Lower leg skin (tissue), 4 donors: ENCODE measurements at regions not wholly inside any gene's neighbourhood (a gene's known extent, or its start where the extent isn't known, plus 50 kb on each side); places are given as distances from the start of the nearest gene placed in this dataset.
"Not testable (repeated sequence)": the region's sequence is repeated elsewhere in the genome, so short reads cannot be mapped to it uniquely, and the experiment has no call there.

Experiments
- DNase-seq, 2 donors: peaks; one replicate each; pipeline ENCODE4 v3.0.0-alpha.2; 2019; ENCODE audit warnings: low spot score in 2 of 2
- H3K4me3 ChIP-seq: fragments of 200-600 bp; sonication (generic); 2 replicates; pipeline ENCODE4 v1.5.1; 2017; ENCODE audit warnings: mild to moderate bottlenecking, low read depth; ENCODE audit not compliant: poor library complexity, severe bottlenecking
- POLR2A ChIP-seq, 2 donors: fragments of 450-650 bp; IDR thresholded peaks; one replicate each; pipeline ENCODE4 v1.6.1; 2016 to 2017; ENCODE audit warnings: antibody characterized with exemption in 2 of 2, mild to moderate bottlenecking in 1 of 2, moderate library complexity in 1 of 2
- WGBS, 2 donors: methylation state at CpG; one replicate each; pipeline ENCODE4 v1.1.5; 2018; 5-methylcytosine and 5-hydroxymethylcytosine counted together
- intact Hi-C: fragments of 100-400 bp; cut with DNase I; formaldehyde crosslinking; loops from one replicate; pipeline ENCODE4 v1.15.0; 2023; ENCODE audit warnings: low total_unique reads
- TF ChIP-seq, protein P1 (sequence below), 3 donors: fragments of 450-650 bp; IDR thresholded peaks; one replicate each; pipeline ENCODE4 v1.5.1; 2016; ENCODE audit warnings: antibody characterized with exemption in 3 of 3, mild to moderate bottlenecking in 3 of 3, moderate library complexity in 2 of 3

DNA sequence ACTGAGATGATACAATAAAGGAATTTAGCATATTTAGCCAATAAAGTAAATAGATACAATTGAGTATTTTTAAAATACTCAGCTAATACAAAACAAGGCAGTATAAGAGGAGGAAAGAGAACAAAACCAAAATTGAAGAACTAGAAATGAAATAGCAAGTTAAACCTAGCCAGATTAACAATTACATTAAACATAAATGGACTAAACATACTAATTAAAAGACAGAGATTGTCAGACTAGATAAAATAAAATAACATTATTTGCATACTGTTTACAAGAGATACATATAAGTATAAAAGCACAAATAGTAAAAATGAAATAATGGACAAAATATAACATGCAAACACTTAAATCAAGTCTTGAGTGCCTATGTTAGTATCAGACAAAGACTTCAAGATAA is 517.7 kb upstream of the PHF14 start:
- TF ChIP-seq, protein P1, sequence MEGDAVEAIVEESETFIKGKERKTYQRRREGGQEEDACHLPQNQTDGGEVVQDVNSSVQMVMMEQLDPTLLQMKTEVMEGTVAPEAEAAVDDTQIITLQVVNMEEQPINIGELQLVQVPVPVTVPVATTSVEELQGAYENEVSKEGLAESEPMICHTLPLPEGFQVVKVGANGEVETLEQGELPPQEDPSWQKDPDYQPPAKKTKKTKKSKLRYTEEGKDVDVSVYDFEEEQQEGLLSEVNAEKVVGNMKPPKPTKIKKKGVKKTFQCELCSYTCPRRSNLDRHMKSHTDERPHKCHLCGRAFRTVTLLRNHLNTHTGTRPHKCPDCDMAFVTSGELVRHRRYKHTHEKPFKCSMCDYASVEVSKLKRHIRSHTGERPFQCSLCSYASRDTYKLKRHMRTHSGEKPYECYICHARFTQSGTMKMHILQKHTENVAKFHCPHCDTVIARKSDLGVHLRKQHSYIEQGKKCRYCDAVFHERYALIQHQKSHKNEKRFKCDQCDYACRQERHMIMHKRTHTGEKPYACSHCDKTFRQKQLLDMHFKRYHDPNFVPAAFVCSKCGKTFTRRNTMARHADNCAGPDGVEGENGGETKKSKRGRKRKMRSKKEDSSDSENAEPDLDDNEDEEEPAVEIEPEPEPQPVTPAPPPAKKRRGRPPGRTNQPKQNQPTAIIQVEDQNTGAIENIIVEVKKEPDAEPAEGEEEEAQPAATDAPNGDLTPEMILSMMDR (IDR thresholded peaks at IDR 0.05) = no peak
- TF ChIP-seq POLR2A (IDR thresholded peaks at IDR 0.05) = no peak
- H3K4me3 ChIP-seq = no peak overlapping the region
- intact Hi-C loops = no loop called here
- DNase-seq = no peak

DNA sequence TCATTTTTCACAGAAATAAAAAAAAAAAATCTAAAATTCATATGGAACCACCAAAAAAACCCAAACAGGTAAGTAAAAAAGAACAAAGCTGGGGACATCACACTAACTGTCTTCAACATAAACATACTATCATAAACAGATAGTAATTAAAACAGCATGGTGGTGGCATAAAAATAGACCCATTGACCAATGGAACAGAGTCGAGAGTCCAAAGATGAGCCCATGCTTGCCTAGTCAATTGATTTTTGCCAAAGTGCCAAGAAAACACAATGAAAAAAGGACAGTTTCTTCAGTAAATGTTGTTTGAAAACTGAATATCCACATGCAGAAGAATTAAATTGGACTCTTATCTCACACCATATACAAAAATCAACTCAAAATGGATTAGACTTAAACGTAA is 513.2 kb upstream of the PHF14 start:
- DNase-seq = no peak
- H3K4me3 ChIP-seq = no peak overlapping the region
- 87 to 89% methylated on average over 2 of the region's 2 CpGs for WGBS, 2 donors
- intact Hi-C loops = no loop called here
- TF ChIP-seq POLR2A (IDR thresholded peaks at IDR 0.05) = no peak
- TF ChIP-seq, protein P1 (IDR thresholded peaks at IDR 0.05) = no peak

DNA sequence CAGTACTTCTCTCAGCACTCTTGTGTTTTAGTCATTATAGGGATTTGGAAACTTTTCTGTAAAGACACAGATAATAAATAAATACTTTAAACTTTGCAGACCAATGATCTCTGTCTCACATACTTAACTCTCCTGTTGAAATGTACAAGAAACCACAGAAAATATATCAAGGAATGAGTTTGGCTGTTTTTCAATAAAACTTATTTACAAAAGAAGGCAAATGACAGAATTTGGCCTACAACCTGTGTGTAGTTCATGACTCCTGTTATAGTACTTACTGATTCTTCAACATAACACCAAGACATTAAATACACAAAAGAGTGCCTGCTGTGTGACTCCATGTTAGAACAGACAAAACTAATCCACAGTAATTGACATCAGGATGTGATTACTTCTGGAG is 510.0 kb upstream of the PHF14 start:
- no peak for DNase-seq
- intact Hi-C loops = no loop called here
- TF ChIP-seq, protein P1 (IDR thresholded peaks at IDR 0.05) = no peak
- TF ChIP-seq POLR2A (IDR thresholded peaks at IDR 0.05) = no peak
- no peak overlapping the region for H3K4me3 ChIP-seq

DNA sequence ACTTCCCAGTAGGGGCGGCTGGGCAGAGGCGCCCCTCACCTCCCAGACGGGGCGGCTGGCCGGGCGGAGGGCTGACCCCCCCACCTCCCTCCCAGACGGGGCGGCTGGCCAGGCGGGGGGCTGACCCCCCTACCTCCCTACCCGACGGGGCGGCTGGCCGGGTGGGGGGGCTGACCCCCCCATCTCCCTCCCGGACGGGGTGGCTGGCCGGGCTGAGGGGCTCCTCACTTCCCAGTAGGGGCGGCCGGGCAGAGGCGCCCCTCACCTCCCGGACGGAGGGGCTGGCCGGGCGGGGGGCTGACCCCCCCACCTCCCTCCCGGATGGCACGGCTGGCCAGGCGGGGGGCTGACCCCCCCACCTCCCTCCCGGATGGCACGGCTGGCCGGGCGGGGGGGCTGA is 508.1 kb upstream of the PHF14 start:
- DNase-seq, intact Hi-C loops, H3K4me3 ChIP-seq: not testable (repeated sequence)
- no CpG with 5 or more reads among the region's 30 CpGs for WGBS, 2 donors

DNA sequence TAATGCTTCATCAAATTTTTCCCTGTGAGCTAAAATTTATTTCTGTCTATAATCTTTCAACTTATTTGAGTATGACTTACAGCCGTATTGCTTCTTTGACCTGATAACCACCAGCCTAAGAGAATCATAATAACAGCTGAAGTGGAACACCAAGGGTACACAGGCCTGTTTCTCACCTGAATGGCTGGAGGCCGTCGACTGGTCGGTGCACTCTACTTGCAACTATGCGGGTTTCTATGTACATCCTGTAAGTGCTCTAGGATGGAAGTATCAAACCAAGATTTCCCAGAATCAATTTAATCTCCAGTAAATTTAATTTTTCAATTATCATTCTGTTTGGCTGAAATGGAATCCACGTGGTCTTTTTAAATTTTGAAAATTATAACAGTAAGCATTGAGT is 504.8 kb upstream of the PHF14 start:
- no peak for TF ChIP-seq POLR2A (IDR thresholded peaks at IDR 0.05)
- TF ChIP-seq, protein P1 (IDR thresholded peaks at IDR 0.05) = no peak
- intact Hi-C loops = no loop called here
- H3K4me3 ChIP-seq = no peak overlapping the region
- DNase-seq = no peak
- WGBS, 2 donors = 81 to 89% methylated on average over 6 of the region's 6 CpGs

DNA sequence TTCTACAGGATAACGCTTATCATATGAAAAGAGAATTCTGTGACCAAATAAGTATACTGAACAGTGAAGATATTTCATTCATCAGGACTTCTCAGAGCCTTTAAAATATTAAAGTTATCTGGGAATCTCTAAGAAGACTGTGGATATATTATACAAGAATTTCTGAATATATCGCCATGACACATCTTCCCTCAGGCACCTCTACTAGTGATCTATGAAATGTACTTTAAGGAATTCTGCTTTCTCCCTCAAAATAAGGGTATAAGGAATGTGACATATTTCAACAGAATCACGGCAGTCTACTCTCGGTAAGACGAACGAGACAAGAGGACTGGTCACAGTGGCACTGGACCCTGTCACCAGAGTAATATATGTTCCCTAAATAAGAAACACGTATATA is 504.2 kb upstream of the PHF14 start:
- WGBS, 2 donors = 41 to 59% methylated on average over 7 of the region's 7 CpGs
- TF ChIP-seq POLR2A (IDR thresholded peaks at IDR 0.05) = no peak
- TF ChIP-seq, protein P1 (IDR thresholded peaks at IDR 0.05) = no peak
- no peak overlapping the region for H3K4me3 ChIP-seq
- DNase-seq = no peak
- intact Hi-C loops = no loop called here
